Tibial nerve (tissue), 4 donors: ENCODE measurements at regions not wholly inside any gene's neighbourhood (a gene's known extent, or its start where the extent isn't known, plus 50 kb on each side); places are given as distances from the start of the nearest gene placed in this dataset.

Source experiments
- DNase-seq, 2 donors: peaks; one replicate each; pipeline ENCODE4 v3.0.0-alpha.2; 2019; ENCODE audit warnings: low spot score in 2 of 2
- H3K27ac ChIP-seq, 4 donors: fragments of 200-600 bp; sonication (generic) in 3 of 4; one replicate each; pipeline ENCODE4 v1.5.1; 2017 to 2019; ENCODE audit warnings: mild to moderate bottlenecking in 1 of 4
- H3K27me3 ChIP-seq, 2 donors: fragments of 200-600 bp; sonication (generic) in 1 of 2; one replicate each; pipeline versions ENCODE4 v1.5.1 to v1.6.0; 2017 to 2019
- H3K36me3 ChIP-seq, 3 donors: fragments of 200-600 bp; sonication (generic); one replicate each; pipeline ENCODE4 v1.5.1; 2018 to 2019
- H3K4me1 ChIP-seq, 4 donors: fragments of 200-600 bp; sonication (generic) in 3 of 4; one replicate each; pipeline ENCODE4 v1.5.1; 2017 to 2019
- H3K4me3 ChIP-seq, 4 donors: fragments of 200-600 bp; sonication (generic) in 3 of 4; one replicate each; pipeline ENCODE4 v1.5.1; 2017 to 2019; ENCODE audit warnings: mild to moderate bottlenecking in 1 of 4, moderate library complexity in 1 of 4
- H3K9me3 ChIP-seq, 4 donors: fragments of 200-600 bp; sonication (generic) in 3 of 4; one replicate each; pipeline ENCODE4 v1.5.1; 2017 to 2019
- EP300 ChIP-seq, 2 donors: sonication (generic); formaldehyde crosslinking; IDR thresholded peaks; one replicate each; pipeline ENCODE4 v1.6.1; 2017; ENCODE audit warnings: antibody characterized with exemption in 2 of 2, mild to moderate bottlenecking in 1 of 2
- POLR2A ChIP-seq, 2 donors: fragments of 450-650 bp; IDR thresholded peaks; one replicate each; pipeline ENCODE4 v1.6.1; 2017; ENCODE audit warnings: antibody characterized with exemption in 2 of 2, mild to moderate bottlenecking in 2 of 2, moderate library complexity in 2 of 2
- WGBS, 2 donors: methylation state at CpG; one replicate each; pipeline ENCODE4 v1.1.5; 2018; 5-methylcytosine and 5-hydroxymethylcytosine counted together
- TF ChIP-seq, protein P1 (sequence below), 5 experiments: fragments of 200-600 bp in 3 of 5; fragments of 450-650 bp in 2 of 5; sonication (generic) in 3 of 5; IDR thresholded peaks; one replicate each; pipeline ENCODE4 v1.5.1; 2016 to 2019; ENCODE audit warnings: antibody characterized with exemption in 5 of 5, mild to moderate bottlenecking in 3 of 5, moderate library complexity in 2 of 5

GRCh38 chr4:171602638-171603355 is 210.4 kb upstream of the GALNTL6 start:
- Histone ChIP-seq H3K4me1 (no peaks in the 10 kb centered on the region), H3K27ac (no peak overlapping the region), H3K9me3 (no peaks in the 10 kb centered on the region), H3K27me3 (no peaks in the 10 kb centered on the region), H3K36me3 (no peaks in the 10 kb centered on the region), H3K4me3 (no peak overlapping the region)
- 26 to 30% methylated on average over 8 of the region's 8 CpGs for WGBS, 2 donors
- no peak for DNase-seq
- TF ChIP-seq, protein P1, sequence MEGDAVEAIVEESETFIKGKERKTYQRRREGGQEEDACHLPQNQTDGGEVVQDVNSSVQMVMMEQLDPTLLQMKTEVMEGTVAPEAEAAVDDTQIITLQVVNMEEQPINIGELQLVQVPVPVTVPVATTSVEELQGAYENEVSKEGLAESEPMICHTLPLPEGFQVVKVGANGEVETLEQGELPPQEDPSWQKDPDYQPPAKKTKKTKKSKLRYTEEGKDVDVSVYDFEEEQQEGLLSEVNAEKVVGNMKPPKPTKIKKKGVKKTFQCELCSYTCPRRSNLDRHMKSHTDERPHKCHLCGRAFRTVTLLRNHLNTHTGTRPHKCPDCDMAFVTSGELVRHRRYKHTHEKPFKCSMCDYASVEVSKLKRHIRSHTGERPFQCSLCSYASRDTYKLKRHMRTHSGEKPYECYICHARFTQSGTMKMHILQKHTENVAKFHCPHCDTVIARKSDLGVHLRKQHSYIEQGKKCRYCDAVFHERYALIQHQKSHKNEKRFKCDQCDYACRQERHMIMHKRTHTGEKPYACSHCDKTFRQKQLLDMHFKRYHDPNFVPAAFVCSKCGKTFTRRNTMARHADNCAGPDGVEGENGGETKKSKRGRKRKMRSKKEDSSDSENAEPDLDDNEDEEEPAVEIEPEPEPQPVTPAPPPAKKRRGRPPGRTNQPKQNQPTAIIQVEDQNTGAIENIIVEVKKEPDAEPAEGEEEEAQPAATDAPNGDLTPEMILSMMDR (IDR thresholded peaks at IDR 0.05) = no peak
- TF ChIP-seq EP300 (IDR thresholded peaks at IDR 0.05) = no peak

- H3K27me3 ChIP-seq = no peaks in the 10 kb centered on the region
- H3K4me3 ChIP-seq = no peak overlapping the region
- H3K36me3 ChIP-seq = no peaks in the 10 kb centered on the region
- WGBS, 2 donors = 93 to 94% methylated on average over 3 of the region's 3 CpGs
- no peak overlapping the region for H3K27ac ChIP-seq
- no peaks in the 10 kb centered on the region for H3K9me3 ChIP-seq
- DNase-seq = no peak
- H3K4me1 ChIP-seq = no peaks in the 10 kb centered on the region
- TF ChIP-seq POLR2A (IDR thresholded peaks at IDR 0.05) (no peak), EP300 (IDR thresholded peaks at IDR 0.05) (no peak)
- TF ChIP-seq, protein P1 (IDR thresholded peaks at IDR 0.05) = no peak
These were observed 212.1 kb upstream of the GALNTL6 start for GRCh38 chr4:171601091-171601490.

- no peak overlapping the region for H3K27ac ChIP-seq
- H3K27me3 ChIP-seq = no peaks in the 10 kb centered on the region
- TF ChIP-seq, protein P1 (IDR thresholded peaks at IDR 0.05) = no peak
- no peak for TF ChIP-seq POLR2A (IDR thresholded peaks at IDR 0.05)
- TF ChIP-seq EP300 (IDR thresholded peaks at IDR 0.05) = no peak
- no peak for DNase-seq
- no peaks in the 10 kb centered on the region for H3K36me3 ChIP-seq
- H3K9me3 ChIP-seq = no peaks in the 10 kb centered on the region
- no peaks in the 10 kb centered on the region for H3K4me1 ChIP-seq
- H3K4me3 ChIP-seq = no peak overlapping the region
- WGBS, 2 donors = 56 to 84% methylated on average over 3 of the region's 3 CpGs
These were observed 213.6 kb upstream of the GALNTL6 start for GRCh38 chr4:171599628-171600027.

DNA sequence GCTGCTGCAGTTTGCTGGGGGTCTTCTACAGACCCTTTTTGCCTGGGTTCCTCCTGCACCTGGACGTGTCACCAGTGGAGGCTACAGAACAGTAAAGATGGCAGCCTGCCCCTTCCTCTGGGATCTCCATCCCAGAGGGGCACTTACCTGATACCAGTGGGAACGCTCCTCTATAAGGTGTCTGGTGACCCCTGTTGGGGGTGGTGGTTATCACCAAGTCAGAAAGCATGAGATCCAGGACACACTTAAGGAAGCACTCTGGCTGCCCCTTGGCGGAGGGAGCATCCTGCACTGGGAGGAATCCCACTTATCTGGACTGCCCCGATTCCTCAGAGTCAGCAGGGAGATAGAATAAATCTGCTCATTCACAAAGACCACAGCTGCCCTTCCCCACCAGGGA is 218.9 kb upstream of the GALNTL6 start:
- Histone ChIP-seq H3K9me3 (no peaks in the 10 kb centered on the region), H3K4me1 (peaks cover 0 to under 1% (median 0%) of the 10 kb centered on the region in 4 donors), H3K27ac (no peak overlapping the region), H3K4me3 (no peak overlapping the region), H3K27me3 (no peaks in the 10 kb centered on the region), H3K36me3 (no peaks in the 10 kb centered on the region)
- no peak for DNase-seq
- TF ChIP-seq POLR2A (IDR thresholded peaks at IDR 0.05) (no peak), EP300 (IDR thresholded peaks at IDR 0.05) (no peak)
- TF ChIP-seq, protein P1 (IDR thresholded peaks at IDR 0.05) = no peak
- WGBS, 2 donors = 89 to 93% methylated on average over 3 to 4 of the region's 4 CpGs

- TF ChIP-seq POLR2A (IDR thresholded peaks at IDR 0.05) (no peak), EP300 (IDR thresholded peaks at IDR 0.05) (no peak)
- TF ChIP-seq, protein P1 (IDR thresholded peaks at IDR 0.05) = no peak
- Histone ChIP-seq H3K9me3 (no peaks in the 10 kb centered on the region), H3K27me3 (no peaks in the 10 kb centered on the region), H3K36me3 (no peaks in the 10 kb centered on the region), H3K27ac (no peak overlapping the region), H3K4me3 (no peak overlapping the region), H3K4me1 (peaks cover 0 to 6% (median 0%) of the 10 kb centered on the region in 4 donors)
- no peak for DNase-seq
- whole genome bisulfite sequencing, 2 donors = 48 to 69% methylated on average over 2 of the region's 2 CpGs
These were observed 222.5 kb upstream of the GALNTL6 start for GRCh38 chr4:171590716-171591115.
